Lower leg skin (tissue), 3 donors: ENCODE measurements at regions not wholly inside any gene's neighbourhood (a gene's known extent, or its start where the extent isn't known, plus 50 kb on each side); places are given as distances from the start of the nearest gene placed in this dataset.

Experiments
- CTCF ChIP-seq, 3 donors: fragments of 450-650 bp; IDR thresholded peaks; one replicate each; pipeline ENCODE4 v1.5.1; 2016; ENCODE audit warnings: antibody characterized with exemption in 3 of 3, mild to moderate bottlenecking in 3 of 3, moderate library complexity in 2 of 3
- POLR2A ChIP-seq, 2 donors: fragments of 450-650 bp; IDR thresholded peaks; one replicate each; pipeline ENCODE4 v1.6.1; 2016 to 2017; ENCODE audit warnings: antibody characterized with exemption in 2 of 2, mild to moderate bottlenecking in 1 of 2, moderate library complexity in 1 of 2

- no peak for TF ChIP-seq CTCF (IDR thresholded peaks at IDR 0.05)
- no peak for TF ChIP-seq POLR2A (IDR thresholded peaks at IDR 0.05)
These were observed 173.5 kb upstream of the NREP start for GRCh38 chr5:111930449-111930848.
